ENCODE measurements at regions not wholly inside any gene's neighbourhood (a gene's known extent, or its start where the extent isn't known, plus 50 kb on each side); places are given as distances from the start of the nearest gene placed in this dataset.

DNA sequence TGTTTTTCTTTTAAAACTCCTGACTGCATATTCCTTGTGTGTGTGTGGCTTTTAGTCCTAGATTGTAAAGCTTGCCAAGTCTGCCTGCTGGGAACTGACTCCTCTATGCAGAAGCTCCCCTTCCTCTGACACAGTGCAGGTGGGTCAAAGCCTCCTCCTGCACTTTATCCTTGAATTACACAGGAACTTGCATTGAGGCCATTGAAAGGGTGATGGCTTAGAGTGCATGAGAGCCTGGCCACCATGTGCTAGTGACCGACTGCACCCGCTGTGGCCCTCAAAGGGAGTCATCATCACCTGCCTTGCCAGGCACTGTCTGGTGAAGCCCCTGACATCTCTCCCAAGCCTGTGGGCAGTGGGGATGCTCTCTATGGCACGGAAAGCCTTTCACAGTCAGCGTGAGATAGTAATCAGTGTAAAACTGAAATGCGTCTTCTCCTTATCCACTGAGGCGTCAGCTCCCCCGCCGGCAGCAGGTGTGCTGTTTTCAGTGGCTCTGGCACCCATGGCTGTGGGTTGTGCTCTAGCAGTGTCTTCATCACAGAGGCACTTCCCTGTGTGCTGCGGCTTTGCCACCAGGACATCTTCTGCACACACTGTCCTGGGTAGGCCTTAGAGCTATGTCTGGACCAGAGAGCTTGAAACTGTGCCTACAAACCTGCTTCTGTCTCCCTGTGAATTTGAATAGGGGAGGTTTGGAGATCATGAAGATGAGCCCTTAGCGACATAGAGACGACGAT lies 87.9 kb downstream of the THBS2 start:
- no peak for DNase-seq

DNA sequence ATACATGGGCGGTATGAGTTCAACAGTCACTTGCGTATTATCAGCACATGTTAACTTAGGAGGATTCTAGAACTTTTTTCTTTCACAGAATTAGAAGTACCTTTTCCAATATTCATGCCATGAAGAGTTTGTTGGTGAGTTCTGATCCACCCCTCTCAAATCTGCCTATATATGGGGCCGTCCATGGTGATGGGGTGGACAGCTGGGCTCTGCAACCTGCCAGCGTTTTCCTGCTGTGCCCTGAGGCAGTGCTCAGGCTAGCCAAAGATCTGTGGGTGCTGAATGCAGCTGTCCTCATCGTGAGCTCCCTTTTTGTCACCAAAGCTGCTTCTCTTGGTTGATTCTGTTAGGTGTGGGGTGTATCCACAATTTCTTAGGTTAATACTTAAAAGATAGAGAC lies 88.7 kb downstream of the THBS2 start:
- DNase-seq, result no peak

DNA sequence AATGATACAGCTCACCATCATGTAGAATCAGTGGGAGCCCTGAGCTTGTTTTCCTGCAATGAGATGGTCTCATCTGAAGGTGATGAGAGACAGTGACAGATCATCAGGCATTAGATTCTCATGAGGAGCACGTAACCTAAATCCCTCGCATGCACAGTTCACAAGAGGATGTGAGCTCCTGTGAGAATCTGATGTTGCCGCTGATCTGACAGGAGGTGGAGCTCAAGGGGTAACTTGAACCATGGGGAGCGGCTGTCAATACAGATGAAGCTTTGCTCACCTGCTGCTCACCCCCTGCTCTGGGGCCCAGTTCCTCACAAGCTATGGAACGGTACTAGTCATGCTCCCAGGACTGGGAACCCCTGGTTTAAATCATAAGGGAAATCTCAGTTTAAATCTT lies 89.2 kb downstream of the THBS2 start:
- DNase-seq, result no peak

DNA sequence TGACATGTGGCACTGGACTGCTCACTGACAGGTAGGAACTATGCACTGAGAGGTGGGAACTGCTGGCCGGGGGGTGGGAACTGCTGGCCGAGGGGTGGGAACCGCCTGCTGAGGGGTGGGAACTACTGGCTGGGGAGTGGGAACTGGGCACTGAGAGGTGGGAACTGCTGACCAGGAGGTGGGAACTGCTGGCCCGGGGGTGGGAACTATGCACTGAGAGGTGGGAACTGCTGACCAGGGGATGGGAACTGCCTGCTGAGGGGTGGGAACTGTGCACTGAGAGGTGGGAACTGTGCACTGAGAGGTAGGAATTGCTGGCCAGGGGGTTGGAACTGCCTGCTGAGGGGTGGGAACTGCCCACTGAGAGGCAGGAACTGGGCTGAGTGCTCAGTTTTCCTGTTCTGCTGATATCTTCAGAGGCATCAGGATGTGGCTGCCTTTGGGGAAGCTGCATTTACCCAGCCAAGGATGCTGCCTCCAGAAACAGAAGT lies 90.2 kb downstream of the THBS2 start:
- DNase-seq, result no peak

DNA sequence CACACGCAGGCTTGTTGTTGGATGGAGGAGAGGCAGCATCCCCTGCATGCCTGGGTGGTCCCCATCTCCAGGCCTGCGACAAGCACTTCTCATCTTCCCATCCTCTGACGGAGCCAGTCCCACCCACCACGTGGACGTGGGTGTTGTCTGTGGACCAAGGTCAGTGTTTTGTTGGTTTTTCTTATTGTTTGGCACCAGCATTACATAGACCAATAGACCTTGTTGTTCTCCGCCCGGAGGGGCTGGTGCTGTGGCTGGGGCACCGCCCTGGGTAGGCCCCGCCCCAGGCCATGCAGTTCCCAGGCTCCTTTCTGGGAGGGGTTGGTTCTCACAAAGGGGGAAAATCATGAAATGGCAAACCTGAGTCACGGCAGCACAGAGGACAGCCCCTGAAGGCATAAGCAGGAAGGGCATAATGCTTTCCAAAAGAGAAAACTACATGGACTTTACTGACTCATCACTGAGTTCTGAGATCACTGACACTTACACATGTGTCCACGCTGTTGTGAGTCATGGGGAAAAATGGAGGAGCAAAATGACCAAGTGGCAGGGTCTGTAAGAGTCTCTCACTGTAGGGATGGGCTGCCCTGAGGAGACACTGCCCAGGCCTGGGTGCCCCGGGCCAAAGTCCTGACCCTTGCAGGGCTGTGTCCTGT lies 90.8 kb downstream of the THBS2 start:
- DNase-seq, result peak; percentile 86

DNA sequence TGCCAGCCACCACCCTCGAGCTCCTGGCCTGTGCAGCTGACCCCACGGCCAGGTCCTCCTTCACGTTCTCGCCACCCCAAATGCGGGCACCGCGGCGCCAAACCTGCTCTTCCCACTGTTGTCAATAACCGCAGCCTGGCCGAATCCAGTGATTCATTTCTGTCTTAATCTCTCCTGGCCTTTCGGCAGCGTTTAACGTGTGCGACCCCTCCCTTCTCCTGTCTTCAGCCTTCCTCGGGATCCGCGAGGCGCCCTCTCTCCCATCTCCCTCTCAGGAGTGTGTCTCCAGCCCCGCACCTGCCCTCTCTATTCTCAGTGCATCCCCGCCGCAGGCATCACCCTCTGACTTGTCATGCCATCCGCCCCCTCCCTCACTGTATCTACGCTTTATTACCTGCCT lies 91.4 kb downstream of the THBS2 start:
- DNase-seq, result no peak

DNA sequence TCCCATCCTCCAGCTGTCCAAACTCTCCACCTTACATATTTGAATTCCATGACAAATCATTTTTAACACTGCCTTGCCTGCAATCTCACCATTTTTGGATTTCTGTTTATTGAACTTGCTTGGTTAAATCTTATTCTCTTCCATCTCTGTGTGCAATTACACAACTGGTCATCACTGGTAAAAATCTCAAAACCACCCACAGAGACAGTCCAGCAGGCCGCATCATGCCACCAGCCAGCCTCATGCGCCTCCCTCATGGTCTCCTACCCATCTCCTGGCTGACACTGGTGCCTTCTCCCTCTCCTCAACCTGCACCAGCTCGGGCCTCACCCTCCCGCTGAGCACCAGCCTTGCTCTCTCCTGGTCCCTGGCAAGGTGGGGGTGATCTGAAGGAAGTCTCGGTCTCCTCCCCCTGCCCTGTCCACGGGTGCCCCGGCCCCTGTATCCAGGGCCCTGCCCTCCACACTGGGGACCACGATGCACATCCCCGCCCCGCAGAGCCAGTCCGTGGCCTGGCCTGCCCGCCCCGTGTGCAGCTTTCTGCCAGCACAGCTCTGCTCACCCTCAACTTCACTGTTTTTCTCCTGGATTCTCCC lies 92.0 kb downstream of the THBS2 start:
- DNase-seq, result no peak

DNA sequence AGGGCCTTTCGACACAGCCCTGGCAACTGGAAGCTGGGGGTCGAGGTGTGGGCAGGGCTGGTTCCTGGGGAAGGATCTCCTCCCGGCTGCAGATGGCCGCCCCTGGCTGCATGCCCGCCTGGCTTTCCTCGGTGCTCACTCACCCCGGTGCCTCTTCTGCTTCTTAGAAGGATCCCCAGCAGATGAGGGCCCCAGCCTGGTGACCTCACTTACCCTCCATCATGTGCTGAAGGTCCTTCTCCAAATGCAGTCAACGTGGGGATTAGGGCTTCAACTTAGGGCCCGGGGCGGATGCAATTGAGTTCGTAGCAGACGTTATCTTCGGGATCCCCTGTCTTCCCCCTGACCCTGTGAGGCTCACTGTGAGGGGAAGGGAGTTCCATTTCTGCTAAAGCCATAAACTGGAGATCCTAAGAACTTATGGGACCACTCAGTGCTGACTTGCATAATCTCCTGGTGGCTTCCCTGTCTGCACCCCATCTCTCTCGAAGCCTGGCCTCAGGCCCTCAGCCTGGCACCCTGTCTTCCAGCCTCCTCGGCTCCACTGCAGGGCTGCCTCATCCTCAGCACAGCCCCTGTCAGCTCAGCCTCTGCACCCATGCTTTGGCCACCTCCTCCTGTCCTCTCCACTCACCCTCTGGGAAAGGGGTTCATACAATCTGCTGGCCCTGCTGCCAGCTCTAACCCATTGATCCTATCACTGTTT lies 92.6 kb downstream of the THBS2 start:
- DNase-seq, result no peak

DNA sequence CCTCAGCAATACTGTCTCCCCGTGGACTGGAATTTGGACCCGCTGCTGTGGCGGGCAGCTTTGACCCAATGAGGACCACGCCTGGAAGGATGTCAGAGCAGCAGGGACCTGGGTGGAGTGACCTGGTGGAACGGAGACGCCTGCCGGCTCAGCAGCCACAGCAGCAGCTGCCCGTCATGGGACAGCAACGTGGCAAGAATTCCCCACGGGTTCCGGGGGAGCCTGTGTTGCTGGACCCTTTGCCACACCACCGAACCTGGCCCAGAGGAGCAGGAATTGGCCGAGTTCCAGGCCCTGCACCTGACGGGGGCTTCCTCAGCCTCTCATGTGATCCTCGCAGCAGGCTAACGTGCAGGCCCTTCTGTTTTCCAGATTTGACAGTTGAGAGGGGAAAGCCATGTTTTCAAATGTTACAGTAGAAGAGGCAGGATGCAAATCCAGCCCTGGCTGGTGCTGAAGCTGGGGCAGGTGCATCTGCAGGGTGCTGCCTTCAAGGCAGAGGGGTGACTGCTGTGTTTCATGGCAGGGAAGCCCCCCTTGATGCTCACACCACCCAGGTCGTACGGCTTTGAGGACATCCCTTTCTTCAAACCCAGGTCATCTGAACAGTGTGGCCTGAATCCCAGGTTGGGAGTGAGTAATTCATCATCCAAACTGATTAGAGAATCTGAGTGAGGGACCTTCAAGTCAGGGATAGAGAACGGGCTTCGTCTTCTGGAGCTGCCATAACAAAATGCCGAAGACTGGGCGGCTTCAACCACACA lies 93.4 kb downstream of the THBS2 start:
- DNase-seq, result no peak

DNA sequence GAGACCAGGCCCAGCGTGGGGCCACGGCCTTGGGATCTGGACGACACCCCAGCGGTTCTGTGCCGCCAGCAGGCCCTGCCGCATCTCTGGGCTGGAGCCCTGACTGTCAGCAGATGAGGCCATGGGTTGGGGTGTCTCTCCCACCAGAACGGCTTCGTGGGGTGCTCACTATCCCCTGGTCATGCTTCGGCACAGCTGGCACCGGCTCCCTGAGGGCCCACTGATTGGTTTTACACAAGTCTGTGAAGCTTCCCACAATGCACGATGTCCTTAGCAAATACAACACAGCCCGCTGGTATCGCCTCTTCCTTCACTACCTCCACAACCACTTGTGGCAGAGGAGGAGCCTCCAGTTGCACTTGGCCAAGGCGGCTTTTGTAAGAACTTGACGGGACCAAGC lies 94.3 kb downstream of the THBS2 start:
- DNase-seq, result no peak

DNA sequence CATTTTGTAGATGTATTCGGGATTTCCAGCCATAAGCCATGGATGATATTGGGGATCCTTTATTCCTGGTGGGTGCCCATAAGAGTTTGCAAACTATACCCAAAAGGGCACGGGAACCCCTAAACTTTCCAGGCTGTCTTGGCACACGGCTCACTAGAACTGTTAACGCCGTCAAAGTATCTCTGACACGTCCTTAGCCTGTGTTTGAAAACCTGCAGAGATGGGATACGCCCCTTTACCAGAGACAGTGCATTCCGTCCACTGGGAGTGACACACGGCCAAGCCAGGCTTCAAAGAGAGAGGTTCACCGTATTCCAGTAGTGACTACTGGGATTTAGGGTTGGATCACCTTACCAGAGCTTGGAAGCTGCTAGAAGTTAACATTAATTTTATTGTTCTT lies 95.0 kb downstream of the THBS2 start:
- DNase-seq, result peak; percentile 54

DNA sequence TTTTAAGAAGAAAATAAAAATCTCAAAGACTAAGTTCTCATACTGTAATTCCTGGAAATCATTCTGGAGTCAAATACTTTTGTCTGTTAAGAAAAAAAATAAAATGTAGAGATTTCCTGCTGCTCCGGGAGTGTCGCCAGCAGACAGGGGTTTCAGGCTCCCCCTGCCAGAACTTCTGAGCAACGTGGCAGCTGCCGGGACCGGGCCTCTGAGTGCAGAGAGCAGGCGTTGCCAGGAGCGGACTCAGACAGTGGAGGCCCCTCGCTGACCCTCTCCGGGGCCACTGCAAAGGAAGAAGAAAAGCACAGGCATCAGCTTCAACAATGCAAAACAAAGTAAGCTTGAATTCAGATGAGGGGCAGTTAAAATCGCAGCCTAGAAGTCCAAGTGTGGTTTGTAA lies 95.5 kb downstream of the THBS2 start:
- peak; percentile 92 for DNase-seq

DNA sequence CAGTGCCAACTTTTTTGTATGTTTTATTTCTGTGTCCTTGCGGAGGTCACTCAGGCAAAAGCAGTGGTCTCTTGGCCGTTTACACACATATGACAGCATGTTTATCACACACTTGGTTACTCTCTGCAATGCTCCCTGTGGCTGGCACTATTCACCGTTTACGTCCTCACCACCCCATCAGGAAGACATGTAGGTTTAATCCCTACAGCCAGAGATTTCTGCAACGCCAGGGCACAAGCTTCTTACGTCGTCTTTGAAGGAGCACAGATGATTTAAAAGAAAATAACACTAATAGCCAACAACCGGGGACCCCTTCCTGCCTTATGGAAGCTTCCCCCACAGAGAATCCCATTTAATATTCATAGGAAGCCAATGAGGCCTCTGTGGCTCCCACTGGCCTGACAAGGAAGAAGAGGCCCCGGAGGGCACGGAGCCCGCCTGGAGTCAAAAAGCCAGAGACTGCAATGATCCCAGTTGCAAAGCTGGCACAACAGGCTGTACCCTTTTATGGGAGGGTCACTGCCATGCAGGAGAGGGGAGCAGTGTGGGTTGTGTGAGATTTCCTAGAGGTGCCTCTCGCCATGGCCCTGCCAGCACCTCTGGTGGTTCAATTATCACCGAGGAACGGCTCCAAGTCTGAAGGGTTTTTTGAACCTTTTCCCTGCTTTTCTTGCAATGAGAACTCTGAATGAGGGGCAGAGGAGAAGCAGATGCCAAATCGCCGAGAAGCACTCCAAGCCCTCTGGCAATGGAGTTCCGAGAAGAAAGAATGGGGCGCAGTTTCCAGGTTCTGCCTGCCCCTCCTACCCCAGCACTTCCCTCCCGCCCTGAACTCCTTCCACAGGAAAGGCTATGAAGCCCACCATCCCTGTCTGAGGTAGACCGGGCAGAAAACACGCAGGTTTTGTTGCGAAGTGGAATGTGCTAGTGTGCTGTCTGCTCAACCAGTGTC lies 96.2 kb downstream of the THBS2 start:
- no peak for DNase-seq

DNA sequence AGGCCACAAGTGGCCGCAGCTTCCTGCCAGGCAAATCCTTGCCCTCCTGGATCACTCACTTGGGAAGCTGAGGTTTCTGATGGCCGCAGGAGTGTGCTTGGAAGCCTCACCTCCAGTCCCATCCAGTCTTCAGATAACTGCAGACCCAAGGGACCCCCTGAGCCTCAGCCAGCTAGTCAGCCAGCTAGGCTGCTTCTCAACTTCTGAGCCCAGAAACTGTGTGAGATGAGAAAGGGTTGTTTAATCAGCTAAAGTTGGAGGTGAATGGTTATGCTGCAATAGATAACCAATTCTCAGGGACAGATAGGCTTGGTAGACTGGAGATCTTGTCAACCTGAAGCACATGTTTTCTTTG lies 96.9 kb downstream of the THBS2 start:
- no peak for DNase-seq

DNA sequence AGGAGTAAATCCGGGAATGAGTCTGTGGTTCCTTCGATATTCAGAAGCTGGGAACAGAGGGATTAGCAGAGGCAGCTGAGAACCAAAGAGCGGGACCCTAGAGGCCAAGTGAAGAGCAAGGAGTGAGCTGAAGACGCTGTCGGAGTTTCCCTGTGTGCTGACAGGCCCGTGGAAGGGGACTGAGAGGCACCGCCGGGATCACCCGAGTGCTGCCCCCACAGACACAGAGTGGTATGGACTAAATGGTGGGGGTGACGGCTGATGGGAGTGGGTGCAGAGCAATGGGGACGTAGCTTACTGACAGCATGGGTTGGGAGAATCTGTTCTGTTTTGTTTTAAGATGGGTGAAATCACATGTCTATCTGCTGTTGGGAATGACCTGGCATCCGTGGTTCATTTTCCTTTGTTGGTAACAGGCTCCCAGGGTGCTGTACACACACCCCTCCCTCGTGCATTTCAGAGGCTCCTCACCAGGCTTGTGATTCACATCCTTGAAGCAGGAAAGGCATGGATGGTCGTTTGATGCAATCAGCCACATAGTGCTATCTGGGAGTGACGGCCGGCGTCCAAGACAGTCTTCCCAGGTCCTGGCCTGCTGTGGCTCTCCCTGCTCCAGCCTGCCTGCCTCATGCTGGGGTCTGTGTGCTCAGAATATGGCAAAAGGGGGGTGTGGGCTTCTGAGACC lies 97.4 kb downstream of the THBS2 start:
- peak; percentile 47 for DNase-seq

DNA sequence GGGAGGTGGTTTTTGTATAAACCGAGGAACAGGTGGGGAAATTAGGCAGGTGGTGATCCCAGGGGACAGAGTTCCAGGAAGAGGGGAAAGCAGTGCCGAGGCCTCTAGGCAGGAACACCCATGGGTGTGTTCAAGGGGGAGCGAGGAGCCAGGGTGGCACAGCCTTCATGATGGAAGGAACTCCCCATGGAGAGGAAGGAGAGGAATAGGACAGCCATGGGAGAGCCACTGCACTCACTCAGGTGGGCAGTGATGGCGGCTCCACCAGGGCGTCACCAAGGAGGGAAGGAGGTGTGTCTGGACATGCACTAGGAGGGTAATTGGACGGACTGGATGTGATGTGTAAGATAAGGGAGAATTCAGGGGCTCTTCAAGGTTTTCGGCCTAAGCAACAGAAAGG lies 98.2 kb downstream of the THBS2 start:
- no peak for DNase-seq

DNA sequence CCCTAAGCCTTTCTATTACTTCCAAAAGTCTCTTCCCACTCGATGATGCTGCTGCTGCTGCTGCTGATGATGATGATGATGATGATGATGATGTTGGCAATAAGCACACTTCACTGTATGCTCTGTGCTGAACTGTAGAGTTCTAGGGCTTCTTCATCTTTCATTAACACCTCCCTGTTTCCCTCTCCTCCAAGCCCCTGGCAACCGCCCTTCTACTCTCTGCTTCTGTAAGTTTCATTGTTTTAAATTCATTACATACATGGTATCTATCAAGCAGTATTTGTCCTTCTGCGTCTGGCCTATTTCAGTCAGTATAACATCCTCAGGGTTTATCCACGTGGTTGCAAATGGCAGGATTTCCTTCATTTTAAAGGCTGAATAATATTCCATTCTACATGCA lies 100.2 kb downstream of the THBS2 start:
- no peak for DNase-seq

DNA sequence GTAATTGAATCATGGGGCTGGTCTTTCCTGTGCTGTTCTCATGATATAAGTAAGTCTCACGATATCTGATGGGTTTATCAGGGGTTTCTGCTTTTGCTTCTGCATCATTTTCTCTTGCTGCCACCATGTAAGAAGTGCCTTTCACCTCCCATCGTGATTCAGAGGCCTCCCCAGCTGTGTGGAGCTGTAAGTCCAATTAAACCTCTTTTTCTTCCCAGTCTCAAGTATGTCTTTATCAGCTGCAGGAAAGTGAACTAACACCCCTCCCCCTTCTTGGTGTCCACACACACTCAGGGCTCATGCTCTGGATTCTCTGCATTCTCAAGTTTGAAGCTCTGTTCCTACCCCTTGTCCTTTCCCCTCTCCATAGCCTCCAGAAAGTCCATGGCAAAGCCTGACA lies 107.1 kb downstream of the THBS2 start:
- no peak for DNase-seq

DNA sequence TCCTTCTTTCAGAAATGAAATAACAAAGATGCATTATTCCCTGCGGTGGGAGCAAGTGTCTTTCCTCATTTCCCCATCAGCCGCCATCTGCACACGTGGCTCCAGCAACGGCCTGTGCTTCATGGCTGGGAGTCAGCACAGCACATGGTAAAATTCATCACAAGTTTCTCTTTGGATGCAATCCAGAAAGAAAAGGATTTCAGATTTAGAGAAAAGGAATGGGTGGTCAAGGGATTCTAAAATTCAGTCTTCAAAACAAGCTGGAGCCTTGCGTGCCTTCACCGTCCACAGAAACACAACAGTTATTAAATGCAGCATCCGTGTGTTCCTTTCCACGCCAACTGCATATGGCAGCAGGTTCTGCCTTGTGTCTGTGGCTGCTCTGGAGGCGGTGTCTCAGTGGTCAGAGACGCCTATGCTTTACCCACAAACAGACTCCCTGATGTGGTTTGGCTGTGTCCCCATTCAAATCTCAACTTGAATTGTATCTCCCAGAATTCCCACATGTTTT lies 107.6 kb downstream of the THBS2 start:
- DNase-seq, result peak; percentile 90

DNA sequence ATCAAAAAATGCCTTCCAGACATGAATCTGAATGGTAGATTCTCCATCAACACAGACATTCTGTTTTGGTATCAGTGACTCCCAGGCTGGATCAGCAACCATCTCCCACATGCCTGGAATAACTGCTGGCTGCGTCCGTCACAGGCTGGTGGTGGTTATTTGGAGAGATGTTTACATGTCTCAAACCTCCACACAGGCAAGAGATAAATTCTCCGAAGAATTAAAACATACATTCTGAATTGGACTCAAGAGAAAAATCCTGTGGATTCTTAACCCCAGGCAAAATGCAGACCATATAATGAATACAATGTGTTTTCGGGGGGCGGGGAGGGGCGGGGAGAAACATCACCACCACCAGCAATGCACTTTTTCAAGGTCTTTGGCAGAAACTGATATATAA lies 108.2 kb downstream of the THBS2 start:
- peak; percentile 86 for DNase-seq

DNA sequence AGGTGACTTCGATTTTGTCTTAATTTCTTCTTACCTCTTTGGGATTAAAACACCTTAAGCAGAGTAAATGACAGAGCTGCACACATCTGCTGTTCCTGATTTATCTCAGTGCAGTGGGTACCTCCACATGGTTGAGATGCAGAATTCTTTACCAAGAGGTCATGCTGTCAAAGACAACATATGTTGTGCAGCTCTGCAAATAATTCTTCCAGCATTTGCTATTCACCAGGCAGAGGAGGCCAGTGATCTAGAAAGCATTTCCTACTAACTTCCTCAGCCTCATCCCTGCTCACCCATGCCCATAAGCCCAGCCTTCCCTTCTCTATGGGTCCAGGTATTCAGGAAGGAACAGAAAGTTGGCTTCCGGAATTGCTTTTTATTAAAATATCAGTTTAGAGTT lies 109.3 kb downstream of the THBS2 start:
- no peak for DNase-seq
